ENCODE measurements at regions not wholly inside any gene's neighbourhood (a gene's known extent, or its start where the extent isn't known, plus 50 kb on each side); places are given as distances from the start of the nearest gene placed in this dataset.

DNA sequence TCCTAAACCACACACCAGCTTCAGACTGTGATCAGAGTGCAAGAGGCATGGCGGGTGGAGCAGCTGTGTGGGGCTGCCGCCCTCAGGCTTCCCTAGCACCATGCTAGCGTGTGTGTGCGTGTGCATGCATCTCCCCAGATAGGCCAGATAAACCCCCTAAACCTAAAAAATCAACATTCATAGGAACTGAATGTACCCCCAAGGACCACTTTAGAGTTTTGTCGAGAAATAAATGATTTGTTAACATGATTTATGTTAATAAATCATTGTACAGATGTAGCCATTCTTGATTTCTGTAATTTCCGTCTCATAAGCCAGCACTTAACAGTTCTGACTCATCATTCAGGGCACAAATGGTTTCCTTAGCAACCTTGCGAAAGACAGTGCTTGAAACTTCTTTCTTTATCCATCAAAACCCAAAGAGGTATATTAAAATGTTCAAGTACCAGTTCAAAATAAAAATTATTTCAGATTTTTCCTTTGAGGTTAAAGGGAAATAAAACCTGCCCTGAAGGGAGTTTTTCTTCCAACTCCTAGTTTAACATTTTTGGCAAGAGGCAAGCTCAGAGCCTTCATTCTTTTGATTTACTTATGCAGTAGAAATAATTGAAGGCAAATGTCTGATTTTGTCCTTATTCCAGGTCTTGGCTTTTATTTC, 206.2 kb upstream of the RGS6 start:
- intact Hi-C loops (cut with DNase I), result no loop called here
- Histone ChIP-seq H3K27ac (no peak overlapping the region), H3K9me3 (no peaks in the 10 kb centered on the region), H3K4me1 (peaks cover 0 to 6% of the 10 kb centered on the region in 2 donors), H3K36me3 (peaks cover 5 to 9% of the 10 kb centered on the region in 2 donors), H3K27me3 (no peaks in the 10 kb centered on the region), H3K4me3 (replicated peaks in 1 of 3) (no peak overlapping the region)
- TF ChIP-seq CTCF (IDR thresholded peaks at IDR 0.05) (no peak), POLR2A (IDR thresholded peaks at IDR 0.05) (no peak)
- DNase-seq, result no peak
- 86 to 94% methylated on average over 7 of the region's 7 CpGs for WGBS, 2 donors

DNA sequence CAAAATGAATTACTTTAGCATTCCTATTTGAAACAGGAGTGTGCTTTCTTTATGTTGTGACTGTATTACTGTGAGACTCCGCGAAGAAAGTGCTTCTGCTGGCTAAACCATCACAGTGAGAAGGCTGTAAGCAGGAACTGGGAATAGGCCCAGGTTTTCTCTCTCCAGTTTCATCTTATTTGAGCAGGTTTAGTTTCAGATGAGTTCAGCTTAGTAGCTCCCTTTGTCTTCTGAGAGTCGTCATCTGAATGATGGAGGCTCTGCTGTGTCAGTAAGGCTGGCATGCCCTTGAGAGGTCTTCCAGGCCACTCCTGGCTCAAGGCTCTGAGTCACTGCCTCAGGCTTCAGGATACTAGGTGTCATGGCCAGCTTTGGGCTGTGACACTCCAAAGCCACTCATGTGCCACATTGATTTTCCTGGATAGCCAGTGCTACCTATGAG, 205.6 kb upstream of the RGS6 start:
- Histone ChIP-seq H3K27ac (no peak overlapping the region), H3K4me3 (replicated peaks in 1 of 3) (no peak overlapping the region), H3K4me1 (peaks cover 0 to 6% of the 10 kb centered on the region in 2 donors), H3K9me3 (no peaks in the 10 kb centered on the region), H3K27me3 (no peaks in the 10 kb centered on the region), H3K36me3 (peaks cover 5 to 9% of the 10 kb centered on the region in 2 donors)
- 81 to 91% methylated on average over 3 of the region's 3 CpGs for WGBS, 2 donors
- intact Hi-C loops (cut with DNase I), result no loop called here
- peak; percentile 25 to 37 for DNase-seq
- TF ChIP-seq CTCF (IDR thresholded peaks at IDR 0.05) (no peak), POLR2A (IDR thresholded peaks at IDR 0.05) (no peak)

- Histone ChIP-seq H3K27me3 (no peaks in the 10 kb centered on the region), H3K36me3 (peaks cover 6 to 9% of the 10 kb centered on the region in 2 donors), H3K27ac (no peak overlapping the region), H3K4me3 (replicated peaks in 1 of 3) (no peak overlapping the region), H3K4me1 (peaks cover 0 to 7% of the 10 kb centered on the region in 2 donors), H3K9me3 (no peaks in the 10 kb centered on the region)
- DNase-seq, result no peak
- 90 to 96% methylated on average over 3 of the region's 3 CpGs for WGBS, 2 donors
- TF ChIP-seq POLR2A (IDR thresholded peaks at IDR 0.05), result no peak
- no peak for TF ChIP-seq CTCF (IDR thresholded peaks at IDR 0.05)
- intact Hi-C loops (cut with DNase I), result no loop called here
Observed at GRCh38 chr14:71728386-71728785, 203.8 kb upstream of the RGS6 start.

GRCh38 chr14:71729596-71729995, 202.6 kb upstream of the RGS6 start:
- Histone ChIP-seq H3K9me3 (no peaks in the 10 kb centered on the region), H3K27ac (no peak overlapping the region), H3K36me3 (peaks cover 8 to 12% of the 10 kb centered on the region in 2 donors), H3K27me3 (no peaks in the 10 kb centered on the region), H3K4me1 (peaks cover 4 to 14% of the 10 kb centered on the region in 2 donors), H3K4me3 (replicated peaks in 1 of 3) (no peak overlapping the region)
- TF ChIP-seq CTCF (IDR thresholded peaks at IDR 0.05) (no peak), POLR2A (IDR thresholded peaks at IDR 0.05) (no peak)
- no peak for DNase-seq
- WGBS, 2 donors, result 92 to 93% methylated on average over 3 of the region's 3 CpGs
- intact Hi-C loops (cut with DNase I), result no loop called here

DNA sequence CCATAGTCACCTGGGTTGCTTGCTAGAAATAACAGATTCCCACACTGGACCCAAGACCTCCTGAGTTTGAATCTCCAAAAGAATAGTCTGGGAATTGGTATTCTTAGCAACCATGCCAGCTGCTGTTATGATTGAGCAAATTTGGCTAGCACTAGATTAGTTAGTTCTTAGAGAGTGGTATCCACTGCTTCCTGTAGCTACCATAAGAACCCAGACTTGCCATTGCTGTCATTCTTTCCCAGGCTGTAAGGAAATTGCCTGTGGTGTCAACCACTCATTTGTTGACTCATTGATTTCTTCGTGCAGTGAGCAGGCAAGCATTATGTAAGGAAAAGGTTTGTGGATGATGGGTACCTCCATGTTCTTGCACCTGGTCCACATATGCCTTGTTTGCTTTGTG, 201.8 kb upstream of the RGS6 start:
- Histone ChIP-seq H3K4me3 (replicated peaks in 1 of 3) (no peak overlapping the region), H3K9me3 (no peaks in the 10 kb centered on the region), H3K27me3 (no peaks in the 10 kb centered on the region), H3K4me1 (peaks cover 11 to 14% of the 10 kb centered on the region in 2 donors), H3K27ac (no peak overlapping the region), H3K36me3 (peaks cover 0 to 10% of the 10 kb centered on the region in 2 donors)
- TF ChIP-seq CTCF (IDR thresholded peaks at IDR 0.05), result no peak
- no peak for TF ChIP-seq POLR2A (IDR thresholded peaks at IDR 0.05)
- intact Hi-C loops (cut with DNase I), result loop anchor here (10.0 kb wide), 1 partner anchor 406 kb away; the partner anchor contains the start of gene SIPA1L1
- WGBS, 2 donors, result 97 to 100% methylated on average over 1 of the region's 1 CpG
- DNase-seq, result no peak
